Jurkat, Clone E6-1 (cell line): ENCODE measurements at regions not wholly inside any gene's neighbourhood (a gene's known extent, or its start where the extent isn't known, plus 50 kb on each side); places are given as distances from the start of the nearest gene placed in this dataset.

Experiments
- DNase-seq: peaks from one replicate; pipeline ENCODE4 v3.0.0-alpha.2; 2011; ENCODE audit warnings: low read depth, low spot score
- H3K4me3 ChIP-seq: 2 replicates; pipeline ENCODE4 v1.5.1; 2011; ENCODE audit warnings: mild to moderate bottlenecking, low read length, control low read depth, moderate library complexity

DNA sequence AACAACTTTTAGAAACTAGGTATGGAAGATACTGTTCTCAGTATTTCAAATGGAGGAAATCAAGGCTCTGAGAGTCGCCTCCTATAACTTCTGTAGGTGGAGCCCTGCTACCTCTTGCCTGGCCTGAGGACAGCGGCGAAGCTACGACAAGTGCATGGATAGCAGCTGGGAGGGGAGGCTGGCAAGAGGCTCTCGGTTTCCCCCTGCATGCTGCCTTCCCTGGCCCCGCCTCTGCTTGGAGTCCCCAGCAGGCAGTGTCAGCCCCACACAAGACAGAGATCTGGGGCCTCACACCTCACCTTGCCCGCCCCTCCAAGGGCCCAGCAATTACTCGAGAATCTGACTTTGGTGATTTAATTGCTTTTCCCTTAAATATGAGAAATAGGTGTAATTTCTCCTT is 107.6 kb upstream of the POU3F3 start:
- no peak for DNase-seq

DNA sequence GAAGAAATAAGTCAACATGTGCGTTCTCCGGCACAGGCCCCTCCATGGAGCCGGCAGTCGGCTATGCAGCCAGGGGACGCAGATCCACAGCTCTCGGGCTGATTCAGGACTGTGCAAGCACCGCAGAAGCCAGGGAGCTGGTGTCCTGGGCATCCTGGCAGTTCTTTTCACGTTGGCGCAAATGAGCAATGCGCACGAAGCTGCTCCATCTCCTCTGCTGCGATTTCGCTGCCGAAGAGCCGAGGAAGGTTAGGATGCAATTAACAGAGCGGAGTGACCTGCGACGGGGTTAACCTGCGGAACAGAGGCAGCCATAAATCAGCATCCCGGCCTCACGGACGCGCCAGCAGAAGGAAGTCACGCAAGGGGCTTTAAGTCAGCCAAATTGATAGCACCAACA is 107.1 kb upstream of the POU3F3 start:
- no peak for DNase-seq
- no peak overlapping the region for H3K4me3 ChIP-seq

More for the DNA sequence above, 107.6 kb upstream of the POU3F3 start:
- H3K4me3 ChIP-seq, result no peak overlapping the region

DNA sequence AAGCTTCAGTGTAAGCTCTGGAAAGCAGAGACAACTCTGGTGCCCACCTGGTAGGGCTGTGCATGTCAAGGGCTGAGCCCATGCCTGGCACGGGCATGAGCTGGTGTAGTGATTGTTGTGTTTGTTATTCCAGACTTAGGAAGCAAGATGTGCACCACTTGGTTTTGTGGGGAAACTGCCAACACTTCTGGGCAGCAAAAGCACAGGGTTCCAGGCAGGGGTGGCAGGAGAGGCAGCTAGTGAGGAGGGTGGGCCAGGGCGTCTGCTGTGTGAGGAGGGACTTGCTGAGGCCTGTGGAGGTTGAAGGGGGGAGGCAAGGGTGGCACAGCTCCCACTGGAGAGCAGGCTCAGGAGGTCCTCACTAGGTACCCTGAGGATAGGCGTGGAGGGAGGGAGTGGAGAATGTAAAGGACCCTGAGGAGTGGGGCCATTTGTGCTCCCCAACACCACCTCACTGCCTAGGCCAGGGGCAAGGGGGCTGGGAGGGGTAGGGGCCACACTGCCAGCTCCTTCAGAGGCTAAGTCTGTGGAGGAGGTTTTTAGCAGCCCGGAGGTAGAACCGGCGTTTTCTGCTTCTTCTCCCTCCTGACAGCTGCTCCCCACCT is 104.0 kb upstream of the POU3F3 start:
- no peak overlapping the region for H3K4me3 ChIP-seq

GRCh38 chr2:104752504-104752903 is 101.4 kb upstream of the POU3F3 start:
- DNase-seq, result no peak
- no peak overlapping the region for H3K4me3 ChIP-seq

More for the DNA sequence above, 104.0 kb upstream of the POU3F3 start:
- DNase-seq, result no peak

GRCh38 chr2:104755026-104755878 is 98.7 kb upstream of the POU3F3 start:
- no peak for DNase-seq
- no peak overlapping the region for H3K4me3 ChIP-seq

DNA sequence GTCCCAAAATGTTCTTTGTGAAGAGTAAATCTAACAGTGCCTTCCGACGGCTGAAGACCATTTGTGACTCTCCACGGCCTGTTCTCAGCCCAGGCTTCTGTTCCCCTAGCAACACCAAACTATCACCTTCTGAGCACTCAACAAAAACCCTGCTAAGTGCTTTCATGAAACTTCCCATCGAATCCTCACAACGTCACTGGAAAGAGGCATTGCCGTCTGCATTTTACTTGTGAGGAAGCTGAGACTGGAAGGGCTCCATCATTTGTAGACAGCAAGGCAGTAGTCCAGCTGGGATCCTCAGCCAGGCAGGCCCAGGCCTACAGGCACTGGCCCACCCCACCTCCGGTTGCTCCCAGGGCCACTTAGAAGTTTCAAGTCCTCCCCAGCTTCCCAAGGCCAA is 97.8 kb upstream of the POU3F3 start:
- H3K4me3 ChIP-seq, result no peak overlapping the region
- DNase-seq, result no peak

DNA sequence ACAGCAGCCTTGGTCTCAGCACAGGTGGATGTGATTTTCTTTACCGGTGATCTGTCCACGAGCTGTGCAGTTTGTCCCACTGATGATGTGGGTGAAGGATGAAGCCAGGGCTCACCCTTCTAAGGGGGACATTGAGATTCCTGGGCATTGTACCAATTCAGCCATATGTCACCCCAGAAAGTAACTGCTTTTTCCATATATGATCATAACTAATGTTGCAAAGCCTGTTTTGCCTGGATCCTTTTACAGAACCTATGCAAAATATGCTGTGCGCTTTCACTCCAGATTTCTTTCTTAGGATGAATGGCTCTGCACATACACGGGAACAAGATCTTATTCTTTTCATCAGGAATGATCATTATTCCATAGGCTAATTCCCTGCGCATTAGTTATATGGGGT is 96.9 kb upstream of the POU3F3 start:
- DNase-seq, result no peak
- H3K4me3 ChIP-seq, result no peak overlapping the region

DNA sequence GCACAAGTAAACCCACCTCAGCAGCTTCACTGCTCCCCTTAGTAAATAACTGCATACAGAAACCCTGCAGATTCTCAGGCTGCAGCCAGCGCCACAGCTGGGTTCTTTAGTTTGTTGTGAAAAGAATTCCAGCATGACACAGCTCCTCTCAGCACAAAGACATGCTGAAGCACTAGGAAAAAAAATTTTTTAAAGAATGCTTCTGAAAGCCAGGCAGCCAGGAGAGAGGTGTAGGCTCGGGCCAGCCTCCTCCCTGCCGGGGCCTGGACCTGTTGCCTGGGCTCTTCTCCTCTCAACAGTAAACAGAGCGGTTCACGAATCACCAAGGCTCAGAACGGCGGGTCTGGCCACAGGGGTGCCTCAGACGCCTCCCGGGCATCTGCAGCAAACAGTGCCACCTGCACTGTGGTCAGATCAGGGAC is 95.7 kb upstream of the POU3F3 start:
- no peak overlapping the region for H3K4me3 ChIP-seq
- DNase-seq, result peak; percentile 20

- peak; percentile 86 for DNase-seq
- H3K4me3 ChIP-seq, result no peak overlapping the region
Measured at GRCh38 chr2:104762031-104762430, 91.9 kb upstream of the POU3F3 start.

GRCh38 chr2:104766683-104767082 is 87.2 kb upstream of the POU3F3 start:
- no peak overlapping the region for H3K4me3 ChIP-seq
- no peak for DNase-seq

- DNase-seq, result no peak
- H3K4me3 ChIP-seq, result no peak overlapping the region
Measured at GRCh38 chr2:104768694-104769093, 85.2 kb upstream of the POU3F3 start.

- no peak overlapping the region for H3K4me3 ChIP-seq
- DNase-seq, result no peak
Measured at GRCh38 chr2:104769096-104769495, 84.8 kb upstream of the POU3F3 start.

- no peak overlapping the region for H3K4me3 ChIP-seq
- DNase-seq, result no peak
Measured at GRCh38 chr2:104772996-104773395, 80.9 kb upstream of the POU3F3 start.

GRCh38 chr2:104774631-104775030 is 79.3 kb upstream of the POU3F3 start:
- H3K4me3 ChIP-seq, result no peak overlapping the region
- no peak for DNase-seq

DNA sequence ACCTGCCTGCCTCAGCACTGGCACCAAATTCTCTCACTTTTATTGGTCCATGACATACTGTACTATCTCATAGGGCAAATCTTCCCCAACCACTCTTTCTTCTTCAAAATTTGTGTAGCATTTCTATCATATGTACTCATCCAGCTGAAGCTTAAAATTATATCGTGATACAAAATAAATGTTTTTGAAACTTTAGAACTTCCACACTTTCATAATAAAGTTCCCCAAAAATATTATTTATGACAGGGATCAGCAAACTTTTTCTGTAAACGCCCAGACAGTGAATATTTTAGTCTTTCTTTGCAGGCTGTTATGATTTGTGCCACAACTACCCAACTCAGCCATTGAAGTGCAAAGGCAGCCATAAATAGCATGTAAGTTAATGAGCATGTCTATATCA is 76.2 kb upstream of the POU3F3 start:
- H3K4me3 ChIP-seq, result no peak overlapping the region
- DNase-seq, result no peak

GRCh38 chr2:104781151-104781550 is 72.8 kb upstream of the POU3F3 start:
- no peak overlapping the region for H3K4me3 ChIP-seq
- DNase-seq, result no peak

- no peak for DNase-seq
- H3K4me3 ChIP-seq, result no peak overlapping the region
Measured at GRCh38 chr2:104784264-104784663, 69.7 kb upstream of the POU3F3 start.

- no peak overlapping the region for H3K4me3 ChIP-seq
- no peak for DNase-seq
Measured at GRCh38 chr2:104786204-104786603, 67.7 kb upstream of the POU3F3 start.

DNA sequence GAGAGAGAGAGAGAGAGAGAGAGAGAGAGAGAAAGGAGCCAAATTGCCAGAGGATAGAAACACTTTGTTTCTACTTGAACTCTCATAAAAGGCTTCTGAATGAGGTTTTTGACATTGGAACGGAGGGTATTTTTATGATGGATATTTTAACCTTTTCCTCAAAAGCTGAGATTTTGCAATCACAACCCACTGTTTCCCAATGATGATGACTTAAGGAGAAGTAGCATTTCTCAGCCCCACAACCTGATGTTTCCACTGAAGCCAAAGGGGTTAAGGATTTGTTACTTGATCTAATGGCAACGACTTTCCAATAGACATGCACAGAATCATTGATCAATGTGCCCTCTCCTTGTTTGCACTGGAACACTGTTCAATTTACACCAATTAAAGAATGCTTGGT is 67.1 kb upstream of the POU3F3 start:
- DNase-seq, result no peak
- H3K4me3 ChIP-seq, result no peak overlapping the region

GRCh38 chr2:104787298-104788065 is 66.4 kb upstream of the POU3F3 start:
- no peak for DNase-seq
- H3K4me3 ChIP-seq, result no peak overlapping the region
